Thoracic aorta (tissue), 2 donors: ENCODE measurements at regions not wholly inside any gene's neighbourhood (a gene's known extent, or its start where the extent isn't known, plus 50 kb on each side); places are given as distances from the start of the nearest gene placed in this dataset.

Source experiments
- ATAC-seq: fragments of 150-250 bp; one replicate; pipeline ENCODE4 v1.8.0; 2017; ENCODE audit warnings: low read depth; ENCODE audit not compliant: insufficient number of reproducible peaks, low FRiP score
- DNase-seq: peaks from one replicate; pipeline ENCODE4 v3.0.0-alpha.2; 2020; ENCODE audit warnings: low spot score
- H3K27ac ChIP-seq, 2 donors: fragments of 200-600 bp; sonication (generic); 1 replicate in 1 of 2; 2 replicates in 1 of 2; pipeline ENCODE4 v1.5.1; 2016; ENCODE audit warnings: mild to moderate bottlenecking in 2 of 2, moderate library complexity in 2 of 2
- H3K27me3 ChIP-seq: fragments of 200-600 bp; sonication (generic); replicated peaks from 2 replicates; pipeline ENCODE4 v1.6.0; 2016; ENCODE audit warnings: mild to moderate bottlenecking; ENCODE audit not compliant: insufficient read depth
- H3K36me3 ChIP-seq: fragments of 200-600 bp; sonication (generic); one replicate; pipeline ENCODE4 v1.5.1; 2016
- H3K4me1 ChIP-seq, 2 donors: fragments of 200-600 bp; sonication (generic); 1 replicate in 1 of 2; 2 replicates in 1 of 2; pipeline versions ENCODE4 v1.5.1 to v1.6.0; 2016; ENCODE audit warnings: low read depth in 2 of 2, mild to moderate bottlenecking in 1 of 2; ENCODE audit not compliant: control insufficient read depth in 1 of 2
- H3K4me3 ChIP-seq: fragments of 200-600 bp; sonication (generic); 2 replicates; pipeline ENCODE4 v1.5.1; 2016; ENCODE audit warnings: mild to moderate bottlenecking
- H3K9me3 ChIP-seq: fragments of 200-600 bp; sonication (generic); 2 replicates; pipeline ENCODE4 v1.5.1; 2016
- TF ChIP-seq, protein P1 (sequence below): fragments of 200-600 bp; sonication (generic); IDR thresholded peaks from one replicate; pipeline ENCODE4 v1.5.1; 2019; ENCODE audit warnings: antibody characterized with exemption

DNA sequence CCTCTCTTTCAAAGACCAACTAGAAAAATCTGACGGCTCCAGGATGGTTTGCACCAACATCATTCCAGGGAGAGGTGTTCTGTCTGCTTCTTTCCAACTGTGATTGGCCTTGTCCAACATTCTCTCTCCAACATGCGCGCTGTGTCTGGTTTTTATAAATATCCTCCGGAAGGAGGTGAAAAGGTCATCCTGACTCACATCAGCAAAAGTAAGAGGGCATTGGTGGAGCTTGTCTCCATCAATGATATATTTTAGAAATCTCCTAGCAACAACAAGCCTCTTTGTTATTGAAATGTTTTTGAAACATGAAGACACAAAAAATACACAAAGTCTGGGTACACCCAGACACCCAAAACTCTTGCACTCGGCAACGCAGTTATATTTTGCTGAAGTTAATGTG is 475.3 kb upstream of the JARID2 start:
- ATAC-seq, result no peak

DNA sequence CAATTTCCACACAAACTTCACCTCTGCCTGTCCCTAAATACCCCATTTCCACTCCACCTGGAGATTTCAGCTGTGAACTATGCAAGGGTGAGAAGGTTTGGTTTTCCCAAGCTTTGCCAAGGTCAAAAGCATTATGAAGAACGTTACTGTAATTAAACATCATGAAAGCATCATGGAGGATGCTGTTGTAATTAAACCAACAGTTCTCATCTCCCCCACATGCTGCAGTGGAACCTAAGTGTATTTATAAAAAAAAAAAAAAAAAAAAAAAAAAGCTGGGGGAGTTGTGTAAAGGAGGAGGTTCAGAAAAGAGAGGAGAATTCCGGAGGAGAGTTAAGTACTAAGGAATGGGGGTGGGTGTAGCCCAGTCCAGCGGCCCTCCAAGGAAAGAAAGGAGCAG is 474.9 kb upstream of the JARID2 start:
- Histone ChIP-seq H3K27me3 (no peaks in the 10 kb centered on the region), H3K36me3 (no peaks in the 10 kb centered on the region), H3K9me3 (no peaks in the 10 kb centered on the region), H3K4me1 (no peaks in the 10 kb centered on the region), H3K27ac (no peak overlapping the region), H3K4me3 (no peak overlapping the region)
- DNase-seq (no peak), ATAC-seq (no peak)
- TF ChIP-seq, protein P1, sequence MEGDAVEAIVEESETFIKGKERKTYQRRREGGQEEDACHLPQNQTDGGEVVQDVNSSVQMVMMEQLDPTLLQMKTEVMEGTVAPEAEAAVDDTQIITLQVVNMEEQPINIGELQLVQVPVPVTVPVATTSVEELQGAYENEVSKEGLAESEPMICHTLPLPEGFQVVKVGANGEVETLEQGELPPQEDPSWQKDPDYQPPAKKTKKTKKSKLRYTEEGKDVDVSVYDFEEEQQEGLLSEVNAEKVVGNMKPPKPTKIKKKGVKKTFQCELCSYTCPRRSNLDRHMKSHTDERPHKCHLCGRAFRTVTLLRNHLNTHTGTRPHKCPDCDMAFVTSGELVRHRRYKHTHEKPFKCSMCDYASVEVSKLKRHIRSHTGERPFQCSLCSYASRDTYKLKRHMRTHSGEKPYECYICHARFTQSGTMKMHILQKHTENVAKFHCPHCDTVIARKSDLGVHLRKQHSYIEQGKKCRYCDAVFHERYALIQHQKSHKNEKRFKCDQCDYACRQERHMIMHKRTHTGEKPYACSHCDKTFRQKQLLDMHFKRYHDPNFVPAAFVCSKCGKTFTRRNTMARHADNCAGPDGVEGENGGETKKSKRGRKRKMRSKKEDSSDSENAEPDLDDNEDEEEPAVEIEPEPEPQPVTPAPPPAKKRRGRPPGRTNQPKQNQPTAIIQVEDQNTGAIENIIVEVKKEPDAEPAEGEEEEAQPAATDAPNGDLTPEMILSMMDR, result no peak

More for the DNA sequence above, 475.3 kb upstream of the JARID2 start:
- Histone ChIP-seq H3K4me3 (no peak overlapping the region), H3K36me3 (no peaks in the 10 kb centered on the region), H3K4me1 (no peaks in the 10 kb centered on the region), H3K27me3 (no peaks in the 10 kb centered on the region), H3K9me3 (no peaks in the 10 kb centered on the region), H3K27ac (no peak overlapping the region)
- TF ChIP-seq, protein P1, result no peak
- no peak for DNase-seq

- ATAC-seq (no peak), DNase-seq (no peak)
- TF ChIP-seq, protein P1, result no peak
- Histone ChIP-seq H3K27me3 (no peaks in the 10 kb centered on the region), H3K9me3 (no peaks in the 10 kb centered on the region), H3K27ac (no peak overlapping the region), H3K36me3 (no peaks in the 10 kb centered on the region), H3K4me1 (no peaks in the 10 kb centered on the region), H3K4me3 (no peak overlapping the region)
Measured at GRCh38 chr6:14772188-14772587, 473.7 kb upstream of the JARID2 start.

- no peak for DNase-seq
- ATAC-seq, result no peak
Measured at GRCh38 chr6:14775528-14775927, 470.3 kb upstream of the JARID2 start.

GRCh38 chr6:14776307-14776706 is 469.6 kb upstream of the JARID2 start:
- TF ChIP-seq, protein P1, result no peak
- ATAC-seq, result no peak
- no peak for DNase-seq
- Histone ChIP-seq H3K4me1 (no peaks in the 10 kb centered on the region), H3K4me3 (no peak overlapping the region), H3K27me3 (no peaks in the 10 kb centered on the region), H3K36me3 (no peaks in the 10 kb centered on the region), H3K9me3 (no peaks in the 10 kb centered on the region), H3K27ac (no peak overlapping the region)

More at GRCh38 chr6:14775528-14775927, 470.3 kb upstream of the JARID2 start:
- Histone ChIP-seq H3K36me3 (no peaks in the 10 kb centered on the region), H3K9me3 (no peaks in the 10 kb centered on the region), H3K4me3 (no peak overlapping the region), H3K27ac (no peak overlapping the region), H3K27me3 (no peaks in the 10 kb centered on the region), H3K4me1 (no peaks in the 10 kb centered on the region)
- TF ChIP-seq, protein P1, result no peak
